Neural cell (in vitro differentiated cells): ENCODE measurements at regions not wholly inside any gene's neighbourhood (a gene's known extent, or its start where the extent isn't known, plus 50 kb on each side); places are given as distances from the start of the nearest gene placed in this dataset.
"Not testable (repeated sequence)": the region's sequence is repeated elsewhere in the genome, so short reads cannot be mapped to it uniquely, and the experiment has no call there.

Experiments
- H2AFZ ChIP-seq: fragments of 200-600, 300-800 bp; sonication (generic), shearing (Covaris generic); 2 replicates; pipeline ENCODE4 v1.6.0; 2014; ENCODE audit warnings: low read depth, mild to moderate bottlenecking, antibody characterized with exemption, low read length, moderate library complexity
- H3F3A ChIP-seq: fragments of 200-600 bp; shearing (Covaris generic); 2 replicates; pipeline ENCODE4 v1.6.1; 2016; ENCODE audit warnings: mild to moderate bottlenecking, moderate library complexity, mixed read lengths, antibody characterized with exemption, low read length; ENCODE audit not compliant: insufficient read depth, poor library complexity, severe bottlenecking
- H3K27ac ChIP-seq: fragments of 200-600, 300-800 bp; sonication (generic), shearing (Covaris generic); 2 replicates; pipeline ENCODE4 v1.5.1; 2014; ENCODE audit warnings: mild to moderate bottlenecking, low read length, moderate library complexity
- H3K27me3 ChIP-seq: fragments of 300-800, 200-600 bp; sonication (generic), shearing (Covaris generic); 2 replicates; pipeline ENCODE4 v1.6.0; 2014; ENCODE audit warnings: mild to moderate bottlenecking, low read depth, low read length, moderate library complexity; ENCODE audit not compliant: insufficient read depth
- H3K36me3 ChIP-seq: fragments of 300-800, 200-600 bp; sonication (generic), shearing (Covaris generic); 2 replicates; pipeline ENCODE4 v1.5.1; 2014; ENCODE audit warnings: mild to moderate bottlenecking, antibody characterized with exemption, low read length, moderate library complexity; ENCODE audit not compliant: insufficient read depth
- H3K4me2 ChIP-seq: fragments of 300-800, 200-600 bp; sonication (generic), shearing (Covaris generic); 2 replicates; pipeline ENCODE4 v1.6.0; 2014; ENCODE audit warnings: mild to moderate bottlenecking, low read length
- H3K4me3 ChIP-seq: fragments of 300-800, 200-600 bp; sonication (generic), shearing (Covaris generic); 2 replicates; pipeline ENCODE4 v1.5.1; 2014; ENCODE audit warnings: mild to moderate bottlenecking, low read length, moderate library complexity
- H3K79me2 ChIP-seq: fragments of 200-600 bp; shearing (Covaris generic); replicated peaks from 2 replicates; pipeline ENCODE4 v1.6.0; 2014; ENCODE audit warnings: mild to moderate bottlenecking, low read length, moderate library complexity; ENCODE audit not compliant: insufficient read depth
- H3K9ac ChIP-seq: fragments of 300-800, 200-600 bp; sonication (generic), shearing (Covaris generic); 2 replicates; pipeline ENCODE4 v1.6.1; 2016; ENCODE audit warnings: mild to moderate bottlenecking, low read length, mixed read lengths
- H3K9me2 ChIP-seq: fragments of 200-600 bp; shearing (Covaris generic); 2 replicates; pipeline ENCODE4 v1.6.1; 2016; ENCODE audit warnings: mild to moderate bottlenecking, low read length, mixed read lengths; ENCODE audit not compliant: insufficient read depth
- H3K9me3 ChIP-seq: fragments of 200-600, 300-800 bp; sonication (generic), shearing (Covaris generic); 2 replicates; pipeline ENCODE4 v1.6.1; 2016; ENCODE audit warnings: mild to moderate bottlenecking, mixed run types, low read length, moderate library complexity, mixed read lengths
- H4K20me1 ChIP-seq: fragments of 200-600 bp; shearing (Covaris generic); 2 replicates; pipeline ENCODE4 v1.6.1; 2016; ENCODE audit warnings: mild to moderate bottlenecking, mixed run types; ENCODE audit not compliant: insufficient read depth
- CTCF ChIP-seq: fragments of 450-650 bp; IDR thresholded peaks from 2 replicates; pipeline ENCODE4 v1.5.1; 2014; ENCODE audit warnings: antibody characterized with exemption, mild to moderate bottlenecking, moderate library complexity; ENCODE audit not compliant: poor library complexity, severe bottlenecking
- EP300 ChIP-seq: fragments of 450-650 bp; conservative IDR thresholded peaks from 2 replicates; pipeline ENCODE4 v1.6.1; 2014; ENCODE audit warnings: antibody characterized with exemption, mild to moderate bottlenecking, moderate library complexity; ENCODE audit not compliant: poor library complexity, severe bottlenecking
- EZH2 ChIP-seq: fragments of 200-600, 300-800 bp; shearing (Covaris generic), sonication (generic); IDR thresholded peaks from 2 replicates; pipeline ENCODE4 v1.6.1; 2014; ENCODE audit warnings: antibody characterized with exemption, low read length, borderline replicate concordance, mild to moderate bottlenecking; ENCODE audit not compliant: insufficient read depth, poor library complexity, severe bottlenecking
- MXI1 ChIP-seq: fragments of 450-650 bp; conservative IDR thresholded peaks from 2 replicates; pipeline ENCODE4 v1.6.1; 2014; ENCODE audit warnings: antibody characterized with exemption, mild to moderate bottlenecking; ENCODE audit not compliant: poor library complexity, severe bottlenecking
- POLR2AphosphoS5 ChIP-seq: IDR thresholded peaks from 2 replicates; pipeline ENCODE4 v1.6.1; 2012
- RAD21 ChIP-seq: fragments of 450-650 bp; conservative IDR thresholded peaks from 2 replicates; pipeline ENCODE4 v1.6.1; 2014; ENCODE audit warnings: antibody characterized with exemption, mild to moderate bottlenecking, moderate library complexity
- REST ChIP-seq: IDR thresholded peaks from 2 replicates; pipeline ENCODE4 v1.6.1; 2012; ENCODE audit warnings: borderline replicate concordance
- SMC3 ChIP-seq: fragments of 450-650 bp; conservative IDR thresholded peaks from 2 replicates; pipeline ENCODE4 v1.6.1; 2014; ENCODE audit warnings: antibody characterized with exemption, mild to moderate bottlenecking, moderate library complexity; ENCODE audit not compliant: poor library complexity
- TAF1 ChIP-seq: IDR thresholded peaks from 2 replicates; pipeline ENCODE4 v1.6.1; 2012; ENCODE audit warnings: low read depth

- H3K4me3 ChIP-seq, result no peak overlapping the region
- H3F3A ChIP-seq, result no peaks in the 10 kb centered on the region
- no peaks in the 10 kb centered on the region for H4K20me1 ChIP-seq
- H3K27ac ChIP-seq, result no peak overlapping the region
- H3K79me2 ChIP-seq, result no peaks in the 10 kb centered on the region
- no peak overlapping the region for H3K9ac ChIP-seq
- no peaks in the 10 kb centered on the region for H3K9me3 ChIP-seq
- no peaks in the 10 kb centered on the region for H3K9me2 ChIP-seq
- H2AFZ ChIP-seq, result no peak overlapping the region
- TF ChIP-seq TAF1 (no peak), EZH2 (no peak), MXI1 (no peak), RAD21 (no peak), POLR2AphosphoS5 (no peak), CTCF (no peak), REST (no peak), EP300 (no peak), SMC3 (no peak)
- no peaks in the 10 kb centered on the region for H3K36me3 ChIP-seq
- H3K4me2 ChIP-seq, result no peak overlapping the region
- H3K27me3 ChIP-seq, result no peaks in the 10 kb centered on the region
Measured at GRCh38 chr14:22370084-22370847, 218.8 kb downstream of the DAD1 start.

GRCh38 chr14:22358726-22359125 lies 230.3 kb downstream of the DAD1 start:
- H3F3A ChIP-seq, result no peaks in the 10 kb centered on the region
- TF ChIP-seq MXI1 (no peak), EZH2 (no peak), REST (no peak), SMC3 (no peak), RAD21 (no peak), POLR2AphosphoS5 (no peak)

GRCh38 chr14:22349281-22349680 lies 239.7 kb downstream of the DAD1 start:
- H3F3A ChIP-seq, H2AFZ ChIP-seq, H4K20me1 ChIP-seq, H3K27ac ChIP-seq, H3K79me2 ChIP-seq, H3K4me3 ChIP-seq, H3K9ac ChIP-seq, H3K36me3 ChIP-seq, H3K4me2 ChIP-seq, H3K9me2 ChIP-seq, H3K9me3 ChIP-seq, H3K27me3 ChIP-seq: not testable (repeated sequence)

More at GRCh38 chr14:22358726-22359125, 230.3 kb downstream of the DAD1 start:
- Histone ChIP-seq H3K9me2 (no peaks in the 10 kb centered on the region), H3K9me3 (peaks cover 8% of the 10 kb centered on the region), H3K79me2 (no peaks in the 10 kb centered on the region), H3K27ac (no peak overlapping the region), H3K36me3 (no peaks in the 10 kb centered on the region), H3K4me3 (no peak overlapping the region), H4K20me1 (no peaks in the 10 kb centered on the region), H3K4me2 (no peak overlapping the region), H3K27me3 (no peaks in the 10 kb centered on the region), H2AFZ (no peak overlapping the region), H3K9ac (no peak overlapping the region)
